ENCODE measurements at regions not wholly inside any gene's neighbourhood (a gene's known extent, or its start where the extent isn't known, plus 50 kb on each side); places are given as distances from the start of the nearest gene placed in this dataset.
"Not testable (repeated sequence)": the region's sequence is repeated elsewhere in the genome, so short reads cannot be mapped to it uniquely, and the experiment has no call there.

DNA sequence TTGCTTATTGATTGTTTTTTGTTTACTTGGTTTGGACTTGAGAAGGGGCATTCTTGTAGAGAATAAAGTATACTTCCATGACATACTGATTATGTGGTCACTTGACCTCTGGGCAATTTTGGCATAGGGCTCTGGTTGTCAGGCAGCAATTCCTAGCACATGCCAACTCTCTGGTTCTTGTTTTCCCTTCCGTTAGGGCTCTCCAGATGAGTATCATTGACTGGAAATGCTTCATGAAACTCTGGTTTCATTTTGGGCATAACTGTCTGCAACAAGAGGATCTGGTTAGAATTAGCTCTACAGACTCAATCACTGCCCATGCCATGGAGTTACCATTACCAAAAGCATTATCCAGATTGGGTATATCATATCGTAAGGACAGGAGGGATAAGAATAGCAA is 1057.9 kb downstream of the FAT4 start:
- no peak for DNase-seq

DNA sequence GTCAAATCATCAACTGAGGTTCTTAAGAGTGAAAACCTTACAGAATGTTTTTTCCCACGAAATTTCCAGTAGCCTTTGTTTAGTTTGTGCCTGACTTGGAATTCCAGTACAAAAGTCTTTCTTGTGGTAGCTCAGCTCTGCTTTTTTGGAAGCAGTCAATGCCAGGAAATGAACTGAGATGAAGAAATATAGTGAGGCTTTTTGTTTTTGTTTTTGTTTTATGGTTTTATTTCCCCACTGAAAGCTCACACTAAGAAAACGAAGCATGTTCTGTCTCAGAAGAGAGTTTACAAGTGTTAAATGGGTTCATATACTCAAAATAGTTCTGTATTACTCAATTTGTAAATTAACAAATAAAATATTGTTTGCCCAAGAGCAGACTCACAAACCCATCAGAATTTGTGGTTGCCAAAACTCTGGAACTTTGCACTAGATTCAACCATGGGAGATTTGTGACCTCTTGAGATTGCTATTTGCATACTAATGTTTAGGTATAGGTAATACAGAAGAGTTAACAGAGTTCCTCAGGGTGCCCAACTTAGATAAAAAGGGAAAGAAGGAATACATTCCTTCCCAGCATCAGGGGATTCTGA is 1060.8 kb downstream of the FAT4 start:
- DNase-seq: no peak

DNA sequence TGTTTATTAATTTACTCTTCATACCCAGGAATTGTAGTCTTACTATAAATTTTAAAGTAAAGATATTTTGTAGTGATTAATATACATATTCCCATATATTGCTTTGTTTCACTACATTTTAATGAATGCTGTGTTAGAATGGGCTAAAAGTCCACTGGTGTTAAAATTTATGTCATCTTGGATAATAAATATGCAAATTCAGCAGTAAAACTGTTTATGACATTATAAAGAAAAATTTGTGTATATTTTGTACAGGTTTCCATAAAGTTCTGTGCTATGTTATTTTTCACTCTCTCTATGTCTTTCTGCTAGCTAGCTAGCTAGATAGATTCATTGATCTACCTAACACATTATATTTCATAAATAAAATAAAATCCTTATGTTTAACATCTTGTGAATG is 1071.2 kb downstream of the FAT4 start:
- no peak for DNase-seq

DNA sequence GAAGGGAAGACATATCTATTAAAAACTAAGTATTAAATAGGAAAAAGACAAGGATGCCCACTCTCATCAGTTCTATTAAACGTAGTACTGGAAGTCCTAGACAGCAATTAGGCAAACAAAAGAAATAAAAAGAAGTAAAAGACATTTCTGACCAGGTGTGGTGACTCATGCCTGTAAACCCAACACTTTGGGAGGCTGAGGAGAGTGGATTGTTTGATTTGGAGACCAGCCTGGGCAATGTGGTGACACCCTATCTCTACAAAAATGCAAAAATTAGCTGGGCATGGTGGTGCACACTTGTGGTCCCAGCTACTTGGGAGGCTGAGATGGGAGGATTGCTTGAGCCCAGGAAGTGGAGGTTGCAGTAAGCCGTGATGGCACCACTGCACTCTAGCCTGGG is 1071.8 kb downstream of the FAT4 start:
- no peak for DNase-seq

DNA sequence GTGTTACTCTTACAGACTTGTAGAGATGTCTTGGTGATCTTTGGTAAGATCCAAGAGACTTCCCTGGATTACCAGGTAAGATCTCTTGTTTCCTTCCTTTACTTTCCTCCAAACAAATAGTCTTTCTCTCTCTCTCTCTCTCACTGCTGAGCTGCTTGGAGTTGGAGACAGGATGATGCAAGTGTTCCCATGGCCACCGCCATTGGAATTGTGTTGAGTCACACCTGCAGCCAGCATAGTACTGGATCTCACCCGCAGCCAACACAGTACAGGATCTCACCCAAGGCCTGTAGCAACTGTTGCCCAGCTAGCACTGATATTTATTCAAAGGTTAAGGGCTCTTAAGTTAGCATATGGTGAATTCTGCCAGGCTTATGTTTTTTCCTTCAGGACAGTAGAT is 1080.9 kb downstream of the FAT4 start:
- peak; percentile 5 for DNase-seq

DNA sequence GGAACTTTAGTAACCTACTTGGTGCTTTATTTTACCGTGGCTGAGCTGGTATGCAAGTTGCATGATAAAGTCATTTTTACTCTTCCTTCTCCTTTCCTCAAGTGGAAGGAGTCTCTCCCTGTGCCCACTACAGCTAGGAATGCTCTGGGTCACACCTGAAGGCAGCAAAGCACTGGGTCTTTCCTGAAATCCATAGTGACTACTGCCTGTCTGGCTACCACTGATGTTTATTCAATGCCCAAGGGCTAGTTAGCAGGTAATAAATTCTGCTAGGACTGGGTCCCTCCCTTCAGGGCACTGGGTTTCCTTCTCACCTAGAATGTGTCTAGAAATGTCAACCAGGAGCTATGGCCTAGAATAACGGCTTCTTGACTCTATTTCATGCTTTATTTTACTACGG is 1081.4 kb downstream of the FAT4 start:
- no peak for DNase-seq

DNA sequence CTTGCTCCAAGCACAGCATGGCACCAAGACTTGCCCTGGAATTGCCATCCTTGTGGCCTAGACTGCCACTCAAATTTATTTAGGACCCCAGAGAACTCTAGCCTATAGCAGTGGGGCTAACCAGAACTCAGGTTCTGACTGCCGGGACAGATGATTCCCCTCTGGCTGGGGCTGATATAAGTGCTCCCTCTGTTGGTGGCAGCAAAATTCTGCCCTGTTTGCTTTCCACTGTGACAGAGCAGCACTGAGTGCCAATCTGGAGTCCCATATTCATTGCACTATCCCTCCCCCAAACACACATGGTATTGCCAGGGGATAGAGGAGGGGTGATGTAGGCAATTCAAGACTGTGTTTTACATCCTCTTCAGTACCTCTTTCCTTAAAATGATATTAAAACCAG is 1081.9 kb downstream of the FAT4 start:
- DNase-seq: no peak

DNA sequence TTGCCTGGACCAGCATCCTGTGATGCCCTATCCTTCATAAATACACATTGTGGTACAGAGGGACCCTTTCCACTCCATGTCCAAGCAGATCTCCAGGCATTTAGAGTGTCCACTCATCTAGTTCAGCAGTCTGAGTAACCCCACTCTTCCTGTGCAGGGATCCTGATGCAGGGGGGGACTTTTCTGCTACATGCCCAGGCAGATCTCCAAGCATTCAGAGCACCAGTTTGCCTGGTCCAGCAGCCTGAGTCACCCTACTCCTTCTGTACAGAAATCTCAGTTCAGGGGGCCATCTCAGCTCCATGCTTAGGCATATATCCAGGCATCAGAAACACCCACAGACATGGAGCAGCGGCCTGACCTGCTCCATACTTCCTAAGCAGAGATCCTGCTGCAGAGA is 1089.8 kb downstream of the FAT4 start:
- DNase-seq: no peak

DNA sequence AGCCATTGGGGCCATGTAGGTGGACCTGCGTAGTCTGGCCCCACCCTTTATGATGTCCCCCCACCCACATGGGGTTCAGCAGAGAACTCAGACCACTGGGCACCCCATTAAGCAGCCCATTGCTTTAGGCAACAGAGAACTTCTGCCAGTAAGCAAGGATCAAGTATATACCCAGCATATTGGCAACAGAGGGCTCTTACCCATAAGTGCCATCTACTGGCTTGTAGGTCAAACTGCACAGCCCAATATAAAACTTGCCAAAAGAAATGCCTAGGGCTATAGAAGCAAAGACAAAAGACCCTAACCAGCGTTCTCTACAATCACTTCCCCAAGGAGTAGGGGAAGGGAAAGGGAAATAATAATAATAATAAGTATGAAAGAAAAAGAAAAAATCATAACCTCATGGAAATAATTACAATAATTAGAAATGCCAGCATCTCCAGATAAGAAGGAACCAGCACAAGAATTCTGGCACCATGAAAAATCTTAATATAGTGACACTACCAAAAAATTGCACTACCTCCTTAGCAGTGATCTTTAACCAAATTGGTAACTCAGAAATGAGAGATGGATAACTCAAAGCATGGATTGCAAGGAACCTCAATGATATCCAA is 1090.7 kb downstream of the FAT4 start:
- no peak for DNase-seq

DNA sequence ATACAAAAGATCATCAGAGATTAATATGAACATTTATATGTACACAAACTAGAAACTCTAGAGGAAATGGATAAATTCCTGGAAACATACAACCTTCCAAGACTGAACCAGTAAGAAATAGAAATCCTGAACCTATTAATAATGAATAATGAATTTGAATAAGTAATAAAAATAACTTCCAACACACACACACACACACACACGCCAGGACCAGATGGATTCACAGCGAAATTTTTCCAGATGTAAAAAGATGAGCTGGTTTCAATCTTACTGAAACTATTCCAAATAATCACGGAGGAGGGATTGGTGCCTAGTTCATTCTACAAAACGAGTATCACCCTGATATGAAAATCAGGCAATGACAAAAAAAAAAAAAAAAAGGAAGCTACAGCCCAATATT is 1095.0 kb downstream of the FAT4 start:
- DNase-seq: no peak

DNA sequence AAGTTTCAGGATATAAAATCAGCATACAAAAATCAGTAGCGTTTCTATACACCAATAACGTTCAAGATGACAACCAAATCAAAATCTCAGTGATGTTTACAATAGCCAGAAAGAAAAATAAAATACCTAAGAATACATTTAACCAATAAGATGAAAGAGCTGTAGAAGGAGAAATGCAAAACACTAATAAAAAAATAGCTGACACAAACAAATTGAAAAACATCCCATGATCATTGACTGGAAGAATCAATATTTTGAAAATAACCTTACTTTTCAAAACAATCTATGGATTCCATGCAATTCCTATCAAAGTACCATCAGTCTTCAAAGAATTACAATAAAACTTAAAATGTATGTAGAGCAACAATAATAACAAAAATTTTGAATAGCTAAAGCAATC is 1096.3 kb downstream of the FAT4 start:
- no peak for DNase-seq

DNA sequence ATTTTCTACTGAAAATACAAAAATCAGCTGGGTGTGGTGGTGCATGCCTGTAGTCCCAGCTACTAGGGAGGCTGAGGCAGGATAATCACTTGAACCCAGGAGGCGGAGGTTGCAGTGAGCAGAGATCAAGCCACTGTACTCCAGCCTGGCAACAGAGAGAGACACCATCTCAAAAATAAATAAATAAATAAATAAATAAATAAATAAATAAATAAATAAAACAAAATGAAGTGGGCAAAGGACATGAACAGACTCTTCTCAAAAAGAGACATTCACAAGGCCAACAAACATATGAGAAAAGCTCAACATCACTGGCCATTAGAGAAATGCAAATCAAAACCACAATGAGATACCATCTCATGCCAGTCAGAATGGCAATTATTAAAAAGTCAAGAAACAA is 1097.6 kb downstream of the FAT4 start:
- DNase-seq: not testable (repeated sequence)

DNA sequence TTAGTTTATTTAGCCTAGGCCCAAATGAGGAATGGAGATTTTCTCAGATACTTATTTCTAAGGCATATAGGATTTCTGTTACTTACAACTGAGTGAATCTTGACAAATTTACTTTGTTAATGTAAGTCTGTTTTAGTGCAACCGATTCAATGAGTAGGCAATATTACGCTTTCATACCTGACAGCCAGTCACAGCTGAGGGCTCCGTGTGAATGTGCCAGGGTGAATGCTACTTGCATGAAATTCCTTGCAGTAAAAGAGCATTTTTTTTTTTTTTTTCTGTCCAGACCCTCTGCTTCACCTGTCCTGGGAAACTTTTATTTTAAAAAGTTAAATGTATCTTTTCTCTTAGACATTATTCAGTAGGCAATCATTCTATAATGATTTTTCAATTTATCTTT is 1100.0 kb downstream of the FAT4 start:
- DNase-seq: no peak

DNA sequence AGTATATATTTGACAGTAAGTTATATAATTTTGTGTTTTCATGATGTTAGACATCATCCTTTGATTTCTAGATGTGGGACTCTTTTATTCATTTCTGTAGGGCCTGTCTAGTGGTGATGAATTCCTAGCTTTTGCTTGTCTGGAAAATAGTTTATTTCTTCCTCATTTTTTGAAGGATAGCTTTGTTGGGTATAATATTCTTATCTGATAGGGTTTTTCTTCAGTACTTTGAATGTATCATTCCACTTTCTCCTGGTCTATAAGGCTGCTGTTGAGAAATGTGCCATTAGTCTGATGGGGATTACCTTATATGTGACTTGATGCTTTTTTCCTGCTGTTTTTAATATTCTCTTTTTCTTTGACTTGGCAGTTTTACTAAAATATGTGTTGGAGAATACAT is 1104.5 kb downstream of the FAT4 start:
- DNase-seq: no peak

DNA sequence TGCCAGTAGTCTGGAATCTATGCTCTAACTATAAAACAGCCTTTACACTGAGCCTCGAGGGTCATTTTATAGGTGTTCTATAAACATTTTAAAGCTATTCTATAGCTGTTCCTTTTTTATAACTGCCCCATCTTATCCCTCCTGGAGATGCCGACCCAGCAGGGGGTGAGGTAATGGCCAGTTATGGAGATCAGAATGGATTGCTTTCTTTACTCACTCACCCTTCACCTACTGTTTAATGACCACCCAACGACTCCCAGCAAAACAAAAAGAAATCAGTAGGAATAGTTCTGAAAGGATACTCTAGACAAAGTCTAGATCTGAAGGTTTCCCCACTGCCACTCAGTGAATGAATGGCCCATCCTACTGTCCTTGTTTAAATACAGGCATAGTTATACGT is 1113.1 kb downstream of the FAT4 start:
- DNase-seq: no peak

DNA sequence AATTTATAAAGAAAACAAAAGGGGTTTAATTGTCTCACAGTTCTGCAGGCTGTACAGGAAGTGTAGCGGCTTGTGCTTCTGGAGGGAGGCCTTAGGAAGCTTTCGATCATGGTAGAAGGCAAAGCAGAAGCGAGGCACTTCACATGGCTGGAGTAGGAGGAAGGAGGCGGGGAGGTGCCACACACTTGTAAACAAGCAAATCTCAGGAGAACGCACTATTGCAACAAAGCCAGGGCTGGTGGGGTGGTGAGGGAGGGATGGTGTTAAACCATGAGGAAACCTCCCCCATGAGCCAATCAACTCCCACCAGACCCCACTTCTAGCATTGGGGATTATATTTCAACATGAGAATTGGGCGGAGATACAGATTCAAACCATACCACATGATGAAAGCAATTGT is 1116.3 kb downstream of the FAT4 start:
- DNase-seq: no peak

DNA sequence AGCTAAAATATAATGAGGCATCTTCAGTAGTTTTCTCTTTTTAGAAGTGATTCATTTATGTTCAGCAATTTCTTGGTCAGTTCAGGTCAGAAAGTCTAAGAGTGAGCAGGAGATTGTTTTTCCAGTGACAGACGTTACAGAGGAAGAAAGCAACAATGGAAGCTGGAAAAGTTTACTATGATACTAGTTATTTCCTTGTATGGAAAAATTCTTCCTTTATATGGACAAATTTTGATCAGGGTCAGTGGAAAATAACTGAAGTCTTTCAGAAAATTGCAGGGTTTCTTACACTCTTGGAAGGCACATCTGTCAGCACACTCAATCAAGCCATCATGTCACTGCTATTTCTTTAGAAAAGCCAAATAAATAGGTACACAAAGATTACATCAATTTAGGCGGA is 1120.7 kb downstream of the FAT4 start:
- DNase-seq: no peak

DNA sequence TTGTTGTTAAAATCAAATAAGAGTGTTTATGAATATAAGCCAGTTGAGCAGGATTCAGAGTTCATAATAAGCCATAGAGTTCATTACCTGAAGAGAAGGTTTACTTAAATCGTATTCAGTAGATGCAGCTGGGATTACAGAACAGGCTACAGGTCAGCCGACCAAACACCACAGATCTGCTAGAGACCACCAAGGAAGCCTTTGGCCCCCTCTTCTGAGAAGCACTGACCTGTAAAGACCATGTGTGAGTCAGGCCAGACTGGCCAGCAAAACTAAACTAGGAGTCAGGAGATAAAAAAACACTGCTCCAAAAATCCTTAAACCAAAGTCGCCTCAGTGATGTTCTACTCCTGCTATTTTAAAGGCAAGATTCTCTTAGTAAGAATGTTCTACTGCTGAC is 1125.5 kb downstream of the FAT4 start:
- no peak for DNase-seq

DNA sequence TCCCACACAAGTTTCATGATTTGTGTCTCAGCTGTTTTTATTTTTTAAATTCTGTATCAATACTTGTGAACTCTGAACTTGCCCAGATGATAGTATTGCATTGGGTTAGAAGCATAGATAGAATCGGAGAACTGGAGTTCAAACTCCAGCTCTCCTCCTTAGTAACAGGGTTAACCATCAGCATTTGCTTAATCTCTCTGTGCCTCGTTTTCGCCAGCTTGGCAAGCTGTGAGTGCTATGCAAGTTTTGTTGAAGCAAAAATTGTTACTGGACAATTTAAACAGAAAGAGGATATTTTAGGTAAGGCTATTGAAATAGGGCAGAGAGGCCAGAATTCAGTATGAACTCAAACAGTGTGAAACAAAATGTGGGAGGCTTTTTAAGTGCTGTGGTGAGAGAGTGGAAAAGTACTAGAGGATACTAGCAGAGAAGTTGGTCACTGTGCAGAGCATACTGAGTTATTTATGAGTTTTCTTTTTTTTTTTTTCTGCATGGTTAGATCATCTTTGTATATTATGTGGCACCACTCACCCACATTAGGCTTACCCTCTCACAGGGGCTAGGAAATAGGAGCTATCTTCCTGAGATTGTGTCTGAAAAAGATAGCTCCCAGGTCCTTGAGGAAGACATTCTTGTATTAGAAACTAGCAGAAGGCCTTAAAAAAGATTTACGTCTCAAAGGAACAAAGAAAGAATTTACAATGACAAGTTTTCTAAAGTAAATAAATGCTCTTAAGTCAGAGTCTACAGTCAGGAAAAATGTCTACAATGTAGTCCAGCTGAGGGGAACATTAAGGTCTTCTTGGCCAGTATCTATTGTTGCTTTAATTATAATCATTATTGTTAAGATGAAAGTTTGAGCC is 1126.6 kb downstream of the FAT4 start:
- no peak for DNase-seq

DNA sequence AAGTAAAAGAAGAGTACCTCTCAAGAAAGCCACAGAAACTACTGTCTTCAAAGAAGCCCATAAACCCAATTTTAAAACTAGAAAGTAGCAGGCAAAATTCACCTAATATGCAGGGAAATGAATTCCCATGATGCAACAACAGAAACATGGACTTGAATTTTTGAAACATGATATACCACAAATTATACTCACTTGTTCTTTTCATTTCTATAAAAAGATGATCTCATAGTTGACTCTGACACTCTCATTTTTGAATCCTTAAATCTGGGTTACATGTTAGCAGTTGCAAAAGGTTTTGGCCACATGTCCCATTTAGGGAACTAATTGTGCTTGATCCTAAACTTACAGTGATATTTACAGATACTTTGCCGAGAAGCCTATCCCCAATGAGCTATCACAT is 1130.8 kb downstream of the FAT4 start:
- DNase-seq: no peak

DNA sequence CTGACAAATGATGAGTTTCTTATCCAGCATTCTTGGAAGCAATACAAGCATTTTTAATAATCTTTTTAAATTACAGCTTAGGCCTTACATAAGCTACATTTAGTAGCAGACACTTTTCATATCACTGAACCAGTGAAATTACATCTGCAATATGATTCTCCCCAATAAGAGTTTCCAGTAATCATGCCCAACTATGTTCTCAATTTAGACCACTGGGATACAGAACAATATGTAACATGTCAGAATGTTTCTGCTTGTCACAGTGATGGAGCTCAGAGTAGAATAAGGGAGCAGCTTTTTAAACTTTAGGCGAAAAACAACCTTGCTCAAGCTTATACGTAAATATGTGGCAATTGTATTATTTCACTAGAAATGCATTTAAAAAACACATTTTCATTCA is 1132.2 kb downstream of the FAT4 start:
- DNase-seq: no peak

DNA sequence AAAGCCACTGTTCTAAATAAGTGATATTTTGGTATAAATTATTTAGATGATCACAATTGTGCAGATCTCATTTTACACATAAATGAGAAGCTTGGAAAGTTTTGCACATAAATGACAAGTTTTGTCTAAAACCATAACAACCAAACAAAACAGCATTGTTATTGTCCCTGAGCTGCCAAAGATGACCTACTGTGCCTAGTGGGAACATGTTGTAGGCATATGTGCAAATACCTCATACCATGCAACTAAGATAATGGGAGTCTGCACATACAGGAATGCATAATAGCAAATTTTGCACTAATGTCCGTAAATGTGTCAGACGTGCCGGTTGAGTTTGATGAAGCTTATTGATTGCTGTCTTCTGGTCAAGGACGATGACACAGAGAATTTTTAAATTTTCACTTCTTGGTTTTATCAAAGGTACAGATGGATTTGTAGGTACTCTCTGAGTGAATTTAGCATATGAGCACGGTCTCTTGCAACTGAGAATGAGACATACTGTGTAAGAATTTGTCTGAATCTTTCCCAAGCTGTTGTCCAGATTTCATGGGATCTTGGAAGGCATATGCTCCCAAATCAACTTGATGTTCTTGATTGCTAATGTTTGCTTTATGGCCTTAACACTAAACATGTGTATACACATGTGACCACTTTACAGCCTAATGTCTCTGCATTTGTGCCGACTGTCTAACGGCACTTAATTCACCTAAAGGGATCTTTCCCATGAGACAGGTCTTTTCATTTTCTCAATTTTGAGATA is 1133.5 kb downstream of the FAT4 start:
- DNase-seq: no peak

DNA sequence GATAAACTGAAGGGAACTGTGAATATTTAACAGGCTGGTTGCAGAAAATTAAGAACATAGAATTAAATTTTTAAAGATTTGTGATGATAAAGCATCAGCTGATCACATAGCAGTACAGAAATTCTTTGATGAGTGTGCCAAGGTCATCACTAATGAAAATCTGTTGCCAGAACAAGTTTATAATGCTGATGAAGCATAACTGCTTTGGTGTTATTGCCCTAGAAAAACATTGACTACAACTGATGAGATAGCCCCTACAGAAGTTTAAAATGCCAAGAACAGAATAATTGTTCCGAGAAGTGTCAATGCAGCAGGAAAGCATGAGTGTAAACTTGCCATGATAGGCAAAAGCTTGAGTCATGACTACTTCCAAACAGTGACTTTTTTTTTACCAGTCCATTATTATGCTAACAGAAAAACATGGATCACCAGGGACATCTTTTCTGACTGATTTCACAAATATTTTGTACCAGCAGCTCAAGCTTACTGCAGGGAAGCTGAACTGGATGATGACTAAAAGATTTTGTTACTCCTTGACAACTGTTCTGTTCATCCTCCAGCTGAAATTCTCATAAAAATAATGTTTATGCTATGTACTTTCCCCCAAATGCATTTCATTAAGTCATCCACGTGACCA is 1136.6 kb downstream of the FAT4 start:
- DNase-seq: no peak
